ENCODE measurements at regions not wholly inside any gene's neighbourhood (a gene's known extent, or its start where the extent isn't known, plus 50 kb on each side); places are given as distances from the start of the nearest gene placed in this dataset.
A peak's percentile ranks its signal among the peaks of the same experiment; 100 is the strongest.

DNA sequence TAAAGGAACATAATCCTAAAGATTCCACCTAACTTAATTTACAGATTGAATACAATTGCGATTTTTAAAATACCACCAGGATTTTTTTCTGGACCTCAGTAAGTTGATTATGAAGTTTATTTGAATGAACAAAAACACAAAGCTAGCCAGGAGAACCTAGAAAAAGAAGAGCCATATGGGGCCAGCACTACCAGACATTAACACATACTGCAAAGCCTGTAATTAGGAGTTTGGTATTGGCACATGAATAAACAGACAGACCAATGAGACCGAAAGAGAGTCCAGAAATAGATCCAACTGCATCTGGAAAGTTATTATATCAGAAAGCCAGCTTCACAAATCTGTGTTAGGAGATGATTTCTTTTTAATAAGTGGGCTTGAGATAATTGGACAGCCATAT lies 105.5 kb upstream of the CHST15 start:
- no peaks in the 10 kb centered on the region for H3K36me3 ChIP-seq
- no peak for DNase-seq (ENCODE audit: low spot score in 2 of 2)
- no peak overlapping the region for H3K4me3 ChIP-seq
- peaks cover 0 to 23% (median 3%) of the 10 kb centered on the region in 4 donors for H3K4me1 ChIP-seq
- no peaks in the 10 kb centered on the region for H3K9me3 ChIP-seq
- TF ChIP-seq POLR2A (IDR thresholded peaks at IDR 0.05) (no peak), EP300 (IDR thresholded peaks at IDR 0.05) (no peak)
- TF ChIP-seq, protein P1, sequence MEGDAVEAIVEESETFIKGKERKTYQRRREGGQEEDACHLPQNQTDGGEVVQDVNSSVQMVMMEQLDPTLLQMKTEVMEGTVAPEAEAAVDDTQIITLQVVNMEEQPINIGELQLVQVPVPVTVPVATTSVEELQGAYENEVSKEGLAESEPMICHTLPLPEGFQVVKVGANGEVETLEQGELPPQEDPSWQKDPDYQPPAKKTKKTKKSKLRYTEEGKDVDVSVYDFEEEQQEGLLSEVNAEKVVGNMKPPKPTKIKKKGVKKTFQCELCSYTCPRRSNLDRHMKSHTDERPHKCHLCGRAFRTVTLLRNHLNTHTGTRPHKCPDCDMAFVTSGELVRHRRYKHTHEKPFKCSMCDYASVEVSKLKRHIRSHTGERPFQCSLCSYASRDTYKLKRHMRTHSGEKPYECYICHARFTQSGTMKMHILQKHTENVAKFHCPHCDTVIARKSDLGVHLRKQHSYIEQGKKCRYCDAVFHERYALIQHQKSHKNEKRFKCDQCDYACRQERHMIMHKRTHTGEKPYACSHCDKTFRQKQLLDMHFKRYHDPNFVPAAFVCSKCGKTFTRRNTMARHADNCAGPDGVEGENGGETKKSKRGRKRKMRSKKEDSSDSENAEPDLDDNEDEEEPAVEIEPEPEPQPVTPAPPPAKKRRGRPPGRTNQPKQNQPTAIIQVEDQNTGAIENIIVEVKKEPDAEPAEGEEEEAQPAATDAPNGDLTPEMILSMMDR (IDR thresholded peaks at IDR 0.05), result no peak
- peak overlapping the region in 2 of 4 donors; percentile 80 to 86 for H3K27ac ChIP-seq
- 88 to 90% methylated on average over 2 of the region's 2 CpGs for WGBS, 2 donors
- no peaks in the 10 kb centered on the region for H3K27me3 ChIP-seq

DNA sequence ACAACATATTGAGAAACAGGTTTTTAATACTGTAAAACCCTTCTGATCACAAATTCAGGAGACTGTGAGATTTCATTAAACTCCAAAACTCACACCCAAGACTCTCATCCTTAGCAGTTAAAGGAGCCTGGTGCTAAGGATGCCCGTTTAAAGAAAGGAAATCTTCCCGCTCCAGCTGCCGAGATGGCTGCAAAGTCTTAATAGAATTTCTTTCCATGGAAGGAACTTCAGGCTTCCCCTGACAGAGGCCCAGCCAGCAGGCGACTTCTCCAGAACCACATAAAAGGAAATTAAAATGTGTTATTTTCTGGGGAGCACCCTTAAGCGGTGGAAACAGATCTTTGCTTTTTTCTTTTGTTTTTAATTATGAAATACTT lies 104.7 kb upstream of the CHST15 start:
- WGBS, 2 donors, result 76 to 77% methylated on average over 5 of the region's 5 CpGs
- H3K27ac ChIP-seq, result peak overlapping the region; percentile 24 to 86 (median 52)
- H3K4me1 ChIP-seq, result peaks cover 0 to 23% (median 3%) of the 10 kb centered on the region in 4 donors
- no peak overlapping the region for H3K4me3 ChIP-seq
- H3K9me3 ChIP-seq, result no peaks in the 10 kb centered on the region
- DNase-seq (ENCODE audit: low spot score in 2 of 2), result no peak
- H3K27me3 ChIP-seq, result no peaks in the 10 kb centered on the region
- no peaks in the 10 kb centered on the region for H3K36me3 ChIP-seq
- TF ChIP-seq, protein P1 (IDR thresholded peaks at IDR 0.05), result no peak
- TF ChIP-seq POLR2A (IDR thresholded peaks at IDR 0.05) (no peak), EP300 (IDR thresholded peaks at IDR 0.05) (no peak)

DNA sequence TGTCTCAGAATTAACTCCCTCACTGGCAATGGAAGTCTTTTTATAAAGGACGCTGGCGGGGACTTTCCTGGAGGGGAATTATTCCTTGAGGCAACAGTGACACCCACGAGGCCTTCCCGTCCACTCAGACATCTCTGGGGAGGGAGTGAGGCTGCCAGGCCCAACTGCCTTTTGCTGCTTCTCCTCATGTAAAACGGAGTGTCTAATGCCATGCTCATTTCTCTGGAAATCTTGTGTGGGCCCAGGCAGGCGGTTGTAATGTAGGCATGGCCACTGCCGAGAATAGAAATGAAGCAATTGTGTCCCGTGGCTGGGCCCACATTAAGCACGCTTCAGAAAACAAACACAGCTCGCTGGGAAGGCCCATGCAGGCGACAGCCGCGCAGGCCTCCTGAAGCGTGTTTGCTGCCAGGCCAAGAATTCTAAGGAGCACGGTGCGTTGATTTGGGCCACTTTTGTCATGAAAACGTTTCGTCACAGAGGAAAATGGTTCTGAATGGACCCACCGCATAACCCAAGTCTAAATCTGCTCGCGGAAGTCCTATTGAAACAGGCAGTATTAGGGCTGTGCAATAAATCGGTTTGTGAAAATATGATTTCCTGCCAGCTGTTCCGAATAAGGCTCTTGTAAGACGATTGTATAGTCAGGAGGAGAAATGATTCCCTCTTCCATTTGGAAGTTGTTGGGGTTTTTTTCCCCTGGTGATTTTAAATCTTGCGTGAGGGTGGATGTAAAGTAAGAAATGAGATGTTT lies 104.2 kb upstream of the CHST15 start:
- peaks cover 0 to 23% (median 3%) of the 10 kb centered on the region in 4 donors for H3K4me1 ChIP-seq
- no peaks in the 10 kb centered on the region for H3K9me3 ChIP-seq
- H3K4me3 ChIP-seq, result no peak overlapping the region
- no peaks in the 10 kb centered on the region for H3K36me3 ChIP-seq
- H3K27me3 ChIP-seq, result no peaks in the 10 kb centered on the region
- H3K27ac ChIP-seq, result peak overlapping the region; percentile 24 to 86 (median 52)
- TF ChIP-seq POLR2A (IDR thresholded peaks at IDR 0.05) (no peak), EP300 (IDR thresholded peaks at IDR 0.05) (peak in 1 of 2 donors; percentile 73)
- TF ChIP-seq, protein P1 (IDR thresholded peaks at IDR 0.05), result no peak
- DNase-seq (ENCODE audit: low spot score in 2 of 2), result no peak
- WGBS, 2 donors, result 51 to 57% methylated on average over 25 of the region's 25 CpGs

GRCh38 chr10:124196659-124197058 lies 103.3 kb upstream of the CHST15 start:
- no peaks in the 10 kb centered on the region for H3K9me3 ChIP-seq

More at GRCh38 chr10:124196659-124197058, 103.3 kb upstream of the CHST15 start:
- TF ChIP-seq POLR2A (IDR thresholded peaks at IDR 0.05), result no peak
- TF ChIP-seq, protein P1 (IDR thresholded peaks at IDR 0.05), result no peak
- no peak for TF ChIP-seq EP300 (IDR thresholded peaks at IDR 0.05)
- H3K27ac ChIP-seq, result peak overlapping the region in 3 of 4 donors; percentile 24 to 86 (median 80)
- no peak for DNase-seq (ENCODE audit: low spot score in 2 of 2)
- no peak overlapping the region for H3K4me3 ChIP-seq
- no peaks in the 10 kb centered on the region for H3K36me3 ChIP-seq
- H3K27me3 ChIP-seq, result no peaks in the 10 kb centered on the region
- peaks cover 0 to 23% (median 3%) of the 10 kb centered on the region in 4 donors for H3K4me1 ChIP-seq
- 35 to 51% methylated on average over 5 of the region's 5 CpGs for WGBS, 2 donors
